ENCODE measurements at regions not wholly inside any gene's neighbourhood (a gene's known extent, or its start where the extent isn't known, plus 50 kb on each side); places are given as distances from the start of the nearest gene placed in this dataset.

DNA sequence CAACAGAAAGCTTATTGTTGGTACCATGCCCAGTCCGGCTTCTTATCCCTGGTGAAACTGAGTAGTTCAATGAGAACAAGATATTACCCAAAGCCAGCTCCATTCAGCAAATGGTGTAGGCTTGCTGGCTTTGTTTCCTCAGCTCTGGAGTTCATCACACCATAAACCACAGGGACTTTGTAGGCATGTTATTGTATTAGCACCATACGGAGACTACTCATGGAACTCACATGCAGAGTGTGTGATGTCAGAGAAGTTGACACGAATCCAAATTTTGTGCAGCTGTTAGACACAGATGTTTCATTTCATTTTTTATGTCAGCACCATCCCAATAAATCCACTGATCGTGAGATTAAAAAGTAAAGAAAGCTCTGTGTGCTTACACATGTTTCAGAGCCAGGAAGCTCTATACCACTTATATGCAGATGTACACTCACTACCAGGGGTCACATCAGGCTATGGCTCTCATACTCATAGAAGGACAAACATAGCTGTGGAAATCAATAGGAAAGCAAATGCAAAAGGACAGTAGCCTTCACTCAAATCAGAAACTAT is 63.4 kb upstream of the LEKR1 start:
- TF ChIP-seq, protein P1, sequence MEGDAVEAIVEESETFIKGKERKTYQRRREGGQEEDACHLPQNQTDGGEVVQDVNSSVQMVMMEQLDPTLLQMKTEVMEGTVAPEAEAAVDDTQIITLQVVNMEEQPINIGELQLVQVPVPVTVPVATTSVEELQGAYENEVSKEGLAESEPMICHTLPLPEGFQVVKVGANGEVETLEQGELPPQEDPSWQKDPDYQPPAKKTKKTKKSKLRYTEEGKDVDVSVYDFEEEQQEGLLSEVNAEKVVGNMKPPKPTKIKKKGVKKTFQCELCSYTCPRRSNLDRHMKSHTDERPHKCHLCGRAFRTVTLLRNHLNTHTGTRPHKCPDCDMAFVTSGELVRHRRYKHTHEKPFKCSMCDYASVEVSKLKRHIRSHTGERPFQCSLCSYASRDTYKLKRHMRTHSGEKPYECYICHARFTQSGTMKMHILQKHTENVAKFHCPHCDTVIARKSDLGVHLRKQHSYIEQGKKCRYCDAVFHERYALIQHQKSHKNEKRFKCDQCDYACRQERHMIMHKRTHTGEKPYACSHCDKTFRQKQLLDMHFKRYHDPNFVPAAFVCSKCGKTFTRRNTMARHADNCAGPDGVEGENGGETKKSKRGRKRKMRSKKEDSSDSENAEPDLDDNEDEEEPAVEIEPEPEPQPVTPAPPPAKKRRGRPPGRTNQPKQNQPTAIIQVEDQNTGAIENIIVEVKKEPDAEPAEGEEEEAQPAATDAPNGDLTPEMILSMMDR (conservative IDR thresholded peaks at IDR 0.05; ENCODE audit: low read depth, low read length) = no peak
- no peak for TF ChIP-seq EZH2 (IDR thresholded peaks at IDR 0.05; ENCODE audit: borderline replicate concordance, low read depth, low read length, poor library complexity, severe bottlenecking)
